Stimulated activated CD4-positive, alpha-beta T cell treated with anti-CD3 and anti-CD28 coated beads, Interleukin-15, amount 100 ng/mL, for 1 hour (primary cell): ENCODE measurements at regions not wholly inside any gene's neighbourhood (a gene's known extent, or its start where the extent isn't known, plus 50 kb on each side); places are given as distances from the start of the nearest gene placed in this dataset.

Experiments used
- DNase-seq, 2 donors: peaks; one replicate each; pipeline ENCODE4 v3.0.0-alpha.2; 2020; ENCODE audit warnings: low read depth in 1 of 2, low spot score in 1 of 2

DNA sequence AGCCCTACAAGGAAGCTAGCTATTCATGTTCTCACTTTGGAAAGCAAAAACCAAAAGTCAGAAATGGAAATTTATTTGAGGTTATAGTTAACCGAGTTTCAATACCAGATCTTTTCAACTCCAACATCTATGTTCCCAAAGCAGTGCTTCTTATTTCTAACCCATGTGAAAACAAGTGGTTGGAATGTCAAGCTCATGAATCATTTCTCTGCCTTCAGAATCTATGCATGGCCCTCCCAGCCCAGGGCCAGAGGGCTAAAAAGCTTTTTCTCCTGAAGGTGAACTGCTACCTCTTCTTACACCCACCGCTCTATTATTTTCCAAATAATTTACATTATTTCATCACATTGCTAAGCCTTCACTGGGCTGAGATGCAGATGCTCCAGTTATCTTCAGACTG is 158.4 kb downstream of the SP3 start:
- no peak for DNase-seq

- DNase-seq, result no peak
Observed at GRCh38 chr2:173808718-173809117, 156.5 kb downstream of the SP3 start.

DNA sequence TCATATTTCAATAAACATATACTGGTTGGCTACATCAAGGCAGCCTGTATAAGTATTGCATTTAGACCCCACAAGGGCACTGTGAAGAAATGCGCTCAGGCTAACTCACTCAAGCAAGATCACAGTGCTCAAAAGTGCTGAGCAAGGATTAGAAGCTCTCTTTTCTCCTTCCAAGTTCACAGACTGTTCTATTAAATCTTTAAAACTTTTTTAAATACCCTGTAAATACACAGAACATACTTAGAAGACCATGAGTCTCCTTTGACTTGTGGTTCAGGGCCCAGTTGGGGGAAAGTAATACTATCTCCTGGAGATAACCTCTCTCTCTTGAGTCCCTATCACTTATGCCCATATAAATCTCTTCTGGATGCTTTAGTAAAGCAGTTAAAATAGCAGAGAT is 152.9 kb downstream of the SP3 start:
- DNase-seq, result no peak

DNA sequence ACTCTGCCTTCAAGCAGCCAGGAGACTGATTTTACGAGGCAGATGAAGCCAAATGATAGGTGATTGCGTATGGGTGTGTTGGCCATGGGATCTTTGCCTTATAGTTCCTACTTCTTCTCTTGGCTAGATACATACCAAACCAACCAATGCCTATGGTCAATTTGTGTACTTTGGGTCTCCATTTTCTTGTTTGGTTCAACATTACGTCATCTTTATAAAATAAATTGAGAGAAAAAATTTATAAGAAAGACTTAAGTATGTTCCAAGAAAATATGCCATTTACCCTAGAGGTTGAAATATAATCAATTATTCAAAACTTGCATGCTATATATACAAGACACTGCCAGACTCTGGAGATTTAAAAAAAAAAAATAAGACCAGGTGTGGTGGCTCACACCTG is 150.9 kb downstream of the SP3 start:
- DNase-seq, result no peak

- no peak for DNase-seq
Observed at GRCh38 chr2:173815772-173816171, 149.4 kb downstream of the SP3 start.

- no peak for DNase-seq
Observed at GRCh38 chr2:173817582-173817981, 147.6 kb downstream of the SP3 start.

GRCh38 chr2:173818285-173818684 is 146.9 kb downstream of the SP3 start:
- DNase-seq, result no peak

DNA sequence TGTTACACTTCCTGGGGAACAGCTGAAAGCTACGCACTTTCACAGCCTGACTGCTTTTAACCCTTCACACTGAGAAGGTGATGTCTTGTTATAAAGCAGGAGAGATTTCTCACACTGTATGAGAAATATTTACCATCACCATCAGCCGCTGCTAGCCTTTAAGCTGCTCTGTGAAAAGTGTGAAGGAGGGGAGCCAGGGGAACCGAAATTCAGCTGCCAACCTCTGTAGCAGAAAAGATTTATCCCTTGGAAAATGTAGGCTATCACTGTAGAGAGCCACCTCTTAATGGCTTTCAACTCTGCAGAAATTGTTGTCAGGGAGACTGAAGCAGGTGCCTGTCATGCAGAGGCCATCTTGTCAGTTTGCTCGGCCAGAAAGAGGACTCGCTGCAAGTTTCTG is 145.3 kb downstream of the SP3 start:
- DNase-seq, result no peak

DNA sequence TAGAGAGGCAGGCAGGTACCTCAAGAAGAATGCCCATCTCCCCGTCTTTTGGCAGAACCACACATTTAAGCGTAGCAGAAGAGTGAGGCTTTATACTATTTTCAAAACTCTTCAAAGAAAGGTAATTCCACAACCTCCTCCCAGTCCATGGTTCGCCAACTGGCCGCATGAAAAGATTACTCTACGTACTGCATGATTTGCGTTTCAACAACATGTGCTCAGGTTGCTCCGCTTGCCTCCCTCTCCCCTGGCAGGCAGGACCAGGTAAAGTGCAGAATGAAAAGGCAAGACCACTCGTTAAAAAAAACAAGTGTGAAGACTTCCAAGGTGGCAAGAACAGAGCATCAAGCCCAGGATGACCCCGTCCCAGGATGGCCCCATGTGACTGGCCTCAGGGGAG is 143.7 kb downstream of the SP3 start:
- DNase-seq, result no peak

DNA sequence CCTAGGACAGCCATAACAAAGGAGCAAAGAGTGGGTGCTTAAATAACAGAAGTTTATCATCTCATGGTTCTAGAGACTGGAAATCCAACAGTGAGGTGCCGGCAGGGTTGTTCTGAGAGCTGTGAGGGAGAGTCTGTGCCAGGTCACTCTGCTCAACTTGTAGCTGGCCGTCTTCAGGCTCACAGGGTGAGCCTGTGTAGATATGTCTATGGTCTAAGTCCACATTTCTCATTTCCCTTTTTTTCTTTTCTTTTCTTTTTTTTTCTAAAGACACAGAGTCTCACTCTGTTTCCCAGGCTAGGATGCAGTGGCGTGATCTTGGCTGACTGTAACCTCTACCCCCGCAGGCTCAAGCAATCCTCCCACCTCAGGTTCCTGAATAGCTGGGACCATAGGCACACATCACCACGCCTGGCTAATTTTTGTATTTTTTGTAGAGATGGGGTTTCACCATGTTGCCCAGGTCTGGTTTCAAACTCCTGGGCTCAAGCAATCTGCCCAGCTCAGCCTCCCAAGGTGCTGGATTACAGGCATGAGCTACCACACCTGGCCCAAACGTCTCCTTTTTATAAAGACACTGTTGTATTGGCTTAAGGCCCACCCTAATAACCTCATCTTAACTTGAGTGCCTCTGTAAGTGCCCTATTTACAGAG is 142.2 kb downstream of the SP3 start:
- no peak for DNase-seq

DNA sequence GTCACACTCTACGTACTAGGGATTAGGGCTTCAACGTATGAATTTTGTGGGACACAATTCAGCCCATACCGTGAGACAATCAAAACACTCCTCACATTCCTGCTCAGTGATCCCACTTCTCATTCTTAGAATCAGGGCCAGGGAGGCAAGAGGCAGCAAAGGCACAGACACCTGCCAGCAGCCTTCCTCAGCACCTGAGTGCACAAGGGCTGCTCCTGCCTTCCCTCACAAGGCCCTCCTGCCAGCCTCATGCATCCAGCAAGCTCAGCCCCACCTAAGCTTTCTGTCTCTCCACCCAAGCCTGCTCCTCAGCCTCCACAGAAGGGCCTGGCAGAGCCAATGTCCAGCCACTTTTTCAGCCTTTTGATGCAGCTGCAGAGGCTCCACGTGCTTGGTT is 141.6 kb downstream of the SP3 start:
- no peak for DNase-seq

- DNase-seq, result no peak
Observed at GRCh38 chr2:173828189-173829142, 136.7 kb downstream of the SP3 start.

GRCh38 chr2:173829727-173830126 is 135.4 kb downstream of the SP3 start:
- no peak for DNase-seq

DNA sequence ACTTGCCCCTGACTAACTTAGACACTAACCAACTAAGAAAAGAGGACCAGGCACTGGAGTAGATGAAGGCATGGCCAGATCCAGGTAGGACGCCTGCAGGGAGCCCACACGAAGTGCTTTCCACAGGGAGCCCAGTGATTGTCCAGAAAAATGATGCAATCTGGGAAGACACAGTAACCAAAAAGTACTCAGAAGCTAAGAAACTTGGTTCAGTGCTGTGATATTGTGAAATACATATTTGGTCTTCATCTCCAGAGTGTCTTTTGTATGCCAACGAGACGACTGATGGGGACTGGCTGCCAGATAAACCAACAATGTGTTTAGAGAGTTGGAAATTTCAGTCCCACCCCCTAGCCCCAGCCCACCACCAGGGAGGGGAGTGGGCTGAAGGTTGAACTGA is 135.0 kb downstream of the SP3 start:
- no peak for DNase-seq

- DNase-seq, result no peak
Observed at GRCh38 chr2:173831312-173832229, 133.6 kb downstream of the SP3 start.

GRCh38 chr2:173834141-173834540 is 131.0 kb downstream of the SP3 start:
- no peak for DNase-seq

- DNase-seq, result no peak
Observed at GRCh38 chr2:173835726-173836125, 129.4 kb downstream of the SP3 start.

- DNase-seq, result no peak
Observed at GRCh38 chr2:173841110-173841509, 124.1 kb downstream of the SP3 start.

GRCh38 chr2:173843526-173843925 is 121.6 kb downstream of the SP3 start:
- no peak for DNase-seq

DNA sequence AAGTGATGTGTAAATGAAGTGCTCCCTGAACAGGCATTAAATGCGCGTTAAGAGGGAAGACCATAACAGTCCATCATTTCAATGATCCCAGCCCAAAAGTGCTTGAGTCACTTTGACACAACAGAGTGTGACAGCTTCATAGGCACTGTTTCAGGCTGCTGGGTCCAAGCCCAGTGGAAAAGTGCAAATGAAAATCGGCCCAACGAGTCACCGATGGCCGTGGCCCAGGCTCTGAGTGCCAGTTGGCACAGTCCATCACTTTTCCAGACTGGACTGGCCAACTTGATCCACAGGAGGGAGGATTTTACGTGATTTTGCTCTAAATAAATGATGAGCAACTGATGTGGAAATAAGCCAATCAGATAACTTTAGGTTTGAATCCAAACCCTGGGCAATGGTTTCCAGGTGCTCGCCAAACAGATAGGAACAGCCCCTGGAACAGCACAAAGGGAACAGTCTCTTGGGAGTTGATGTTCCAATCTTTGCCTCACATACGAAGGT is 114.0 kb downstream of the SP3 start:
- no peak for DNase-seq

DNA sequence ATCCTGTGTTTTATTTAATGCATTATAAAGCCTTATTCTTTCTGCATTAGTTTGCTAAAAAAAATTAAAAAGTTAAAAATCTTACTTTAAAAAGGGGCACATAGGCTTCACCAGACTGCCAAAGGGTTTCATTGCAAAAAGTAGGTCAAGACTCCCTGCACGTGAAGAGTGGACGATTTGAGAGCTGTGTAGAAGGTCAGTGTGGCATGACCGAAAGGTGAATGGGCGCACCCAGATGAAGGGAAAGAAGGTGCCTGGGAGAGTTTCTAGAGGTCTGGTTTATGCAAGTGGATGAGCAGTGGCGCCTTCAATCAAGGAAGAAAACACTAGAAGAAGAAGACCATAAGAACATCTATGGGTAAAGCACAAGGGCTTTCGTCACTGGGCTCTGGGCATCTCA is 111.0 kb downstream of the SP3 start:
- DNase-seq, result no peak
